ENCODE measurements at regions not wholly inside any gene's neighbourhood (a gene's known extent, or its start where the extent isn't known, plus 50 kb on each side); places are given as distances from the start of the nearest gene placed in this dataset.

GRCh38 chr1:90201467-90202358, 206.8 kb downstream of the ZNF326 start:
- Histone ChIP-seq H4K5ac (ENCODE audit: insufficient read length, low read depth, low read length) (no peak overlapping the region), H4K20me1 (ENCODE audit: control insufficient read depth, insufficient read depth, insufficient read length) (no peaks in the 10 kb centered on the region), H3K79me2 (ENCODE audit: insufficient read depth, low read length) (no peaks in the 10 kb centered on the region), H3K79me1 (ENCODE audit: insufficient read depth, low read depth, low read length, poor library complexity, severe bottlenecking) (no peaks in the 10 kb centered on the region), H2BK15ac (ENCODE audit: low read depth, low read length) (no peak overlapping the region), H2BK5ac (ENCODE audit: insufficient read length, low read length) (no peak overlapping the region), H4K8ac (replicated peaks; ENCODE audit: insufficient read length, low read depth, low read length) (no peak overlapping the region), H3K4me2 (ENCODE audit: insufficient read depth, insufficient read length, low read length) (no peak overlapping the region), H3T11ph (ENCODE audit: low read length) (no peak overlapping the region), H2BK12ac (ENCODE audit: insufficient read length, low read depth, low read length) (no peak overlapping the region), H4K91ac (ENCODE audit: insufficient read length, low read depth, low read length) (no peak overlapping the region), H2BK120ac (ENCODE audit: low read depth, low read length, poor library complexity, severe bottlenecking) (no peak overlapping the region), H3K56ac (ENCODE audit: insufficient read length, low read depth, low read length) (no peak overlapping the region), H3K9me3 (ENCODE audit: control insufficient read depth, low read depth, low read length) (no peaks in the 10 kb centered on the region), H3K4me1 (ENCODE audit: insufficient read depth, low read length) (no peaks in the 10 kb centered on the region), H3K9ac (ENCODE audit: extremely low read depth, insufficient read length, low read length) (no peak overlapping the region), H3K18ac (ENCODE audit: insufficient read length, low read depth, low read length) (no peak overlapping the region), H3K27me3 (ENCODE audit: insufficient read depth, low read length) (no peaks in the 10 kb centered on the region), H2AK5ac (ENCODE audit: insufficient read length, low read length) (no peak overlapping the region), H3K27ac (ENCODE audit: insufficient read length, low read depth, low read length) (no peak overlapping the region), H3K14ac (ENCODE audit: insufficient read depth, low read length) (no peak overlapping the region), H3K4ac (ENCODE audit: low read depth, low read length) (no peak overlapping the region), H3K23ac (ENCODE audit: insufficient read length, low read depth, low read length) (no peak overlapping the region), H2AFZ (ENCODE audit: low read length) (no peak overlapping the region), H3K23me2 (ENCODE audit: insufficient read length, low read depth, low read length, poor library complexity, severe bottlenecking) (no peaks in the 10 kb centered on the region), H2BK20ac (ENCODE audit: low read depth, low read length, poor library complexity, severe bottlenecking) (no peak overlapping the region)
- Mint-ChIP-seq H3K4me3 (no peak overlapping the region), H3K27me3 (ENCODE audit: low read depth) (peaks cover 3% of the 10 kb centered on the region; the same call in 1 of the 2 replicates), H3K4me1 (peaks cover 17 to 22% of the 10 kb centered on the region in 2 experiments), H3K9me3 (no peaks in the 10 kb centered on the region), H3K36me3 (ENCODE audit: insufficient read depth in 1 of 3, low read depth in 3 of 3) (no peaks in the 10 kb centered on the region), H3K27ac (peak overlapping the region in 1 of 3 experiments; percentile 33; a peak in 1 of 7 replicates)
- no peak for TF ChIP-seq CTCF (conservative IDR thresholded peaks at IDR 0.05)
- no CpG with 5 or more reads among the region's 6 CpGs for WGBS (ENCODE audit: extremely low coverage, insufficient read length, low lambda C conversion rate)
- DNase-seq = no peak
